Osteocyte (in vitro differentiated cells): ENCODE measurements at regions not wholly inside any gene's neighbourhood (a gene's known extent, or its start where the extent isn't known, plus 50 kb on each side); places are given as distances from the start of the nearest gene placed in this dataset.

ENCODE experiments used
- DNase-seq: peaks from one replicate; pipeline ENCODE4 v3.0.0; 2021; ENCODE audit warnings: mixed read lengths; ENCODE audit not compliant: unreplicated experiment; ENCODE audit errors: extremely low spot score
- H3K27ac Mint-ChIP-seq: one replicate; pipeline ENCODE4 v1.8.0; 2021; ENCODE audit warnings: mild to moderate bottlenecking, mixed read lengths; ENCODE audit not compliant: unreplicated experiment
- H3K27me3 Mint-ChIP-seq: one replicate; pipeline ENCODE4 v1.8.0; 2021; ENCODE audit warnings: mixed read lengths; ENCODE audit not compliant: unreplicated experiment
- H3K36me3 Mint-ChIP-seq: one replicate; pipeline ENCODE4 v1.8.0; 2021; ENCODE audit warnings: mixed read lengths; ENCODE audit not compliant: unreplicated experiment
- H3K4me1 Mint-ChIP-seq: one replicate; pipeline ENCODE4 v1.8.0; 2021; ENCODE audit warnings: mixed read lengths; ENCODE audit not compliant: unreplicated experiment
- H3K4me3 Mint-ChIP-seq: one replicate; pipeline ENCODE4 v1.8.0; 2021; ENCODE audit warnings: mild to moderate bottlenecking, moderate library complexity, mixed read lengths; ENCODE audit not compliant: unreplicated experiment
- H3K9me3 Mint-ChIP-seq: one replicate; pipeline ENCODE4 v1.8.0; 2021; ENCODE audit warnings: mixed read lengths; ENCODE audit not compliant: unreplicated experiment
- CTCF ChIP-seq: fragments of 200-600 bp; sonication (generic); IDR thresholded peaks from 2 replicates; pipeline ENCODE4 v1.5.0; 2021; ENCODE audit warnings: antibody characterized with exemption, mild to moderate bottlenecking, moderate library complexity

DNA sequence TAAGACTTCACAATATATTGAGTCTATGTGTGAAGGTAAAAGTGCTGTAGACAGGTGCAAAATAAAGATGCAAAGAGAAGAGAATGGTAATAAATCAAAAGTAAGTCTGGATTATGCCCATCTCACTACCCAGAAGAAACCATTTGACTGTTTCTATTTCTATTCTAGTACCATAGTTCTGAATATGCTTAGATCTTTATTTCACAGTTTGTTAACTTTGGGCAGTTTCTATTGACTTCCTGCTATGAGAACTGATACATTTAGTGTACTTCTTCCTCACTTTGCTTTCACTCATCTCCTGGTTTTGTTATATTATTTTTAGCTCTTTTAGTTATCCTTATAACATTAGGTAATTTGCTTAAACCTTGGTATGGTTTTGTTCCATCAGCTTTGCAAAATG is 94.9 kb downstream of the HS1BP3 start:
- no peaks in the 10 kb centered on the region for H3K36me3 Mint-ChIP-seq
- no peak for DNase-seq
- no peak overlapping the region for H3K4me3 Mint-ChIP-seq
- H3K9me3 Mint-ChIP-seq: no peaks in the 10 kb centered on the region
- no peak for TF ChIP-seq CTCF
- no peak overlapping the region for H3K27ac Mint-ChIP-seq
- no peaks in the 10 kb centered on the region for H3K27me3 Mint-ChIP-seq
- H3K4me1 Mint-ChIP-seq: peaks cover 8% of the 10 kb centered on the region

GRCh38 chr2:20556756-20557155 is 94.1 kb downstream of the HS1BP3 start:
- DNase-seq: no peak
- no peaks in the 10 kb centered on the region for H3K27me3 Mint-ChIP-seq
- H3K4me1 Mint-ChIP-seq: peaks cover 9% of the 10 kb centered on the region
- H3K27ac Mint-ChIP-seq: no peak overlapping the region
- H3K9me3 Mint-ChIP-seq: no peaks in the 10 kb centered on the region
- no peak for TF ChIP-seq CTCF
- H3K36me3 Mint-ChIP-seq: no peaks in the 10 kb centered on the region
- H3K4me3 Mint-ChIP-seq: no peak overlapping the region

GRCh38 chr2:20557226-20557625 is 93.7 kb downstream of the HS1BP3 start:
- H3K9me3 Mint-ChIP-seq: no peaks in the 10 kb centered on the region
- H3K4me3 Mint-ChIP-seq: no peak overlapping the region
- no peak for DNase-seq
- no peak for TF ChIP-seq CTCF
- H3K4me1 Mint-ChIP-seq: peaks cover 11% of the 10 kb centered on the region
- H3K27me3 Mint-ChIP-seq: no peaks in the 10 kb centered on the region
- H3K36me3 Mint-ChIP-seq: no peaks in the 10 kb centered on the region
- H3K27ac Mint-ChIP-seq: no peak overlapping the region

DNA sequence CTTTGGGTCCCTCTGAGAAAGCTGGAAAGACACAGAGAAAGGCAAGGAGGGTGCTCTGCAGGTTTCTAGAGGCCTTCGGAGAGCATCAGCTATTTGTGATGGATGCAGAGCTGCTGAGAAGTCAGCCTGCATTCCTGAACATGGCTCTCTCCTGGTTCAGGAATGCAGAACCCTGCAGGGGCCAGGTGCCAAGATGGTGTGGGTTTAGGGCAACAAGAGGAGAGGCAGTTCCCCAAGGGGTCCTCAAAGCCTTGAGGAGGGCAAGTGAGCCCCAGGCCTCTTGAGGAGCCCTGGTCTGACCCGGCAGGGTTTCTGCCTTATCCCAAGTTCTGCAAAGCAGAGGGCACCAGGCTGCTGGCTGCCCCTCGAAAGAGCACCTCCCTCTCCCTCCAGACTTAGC is 93.3 kb downstream of the HS1BP3 start:
- H3K27ac Mint-ChIP-seq: no peak overlapping the region
- DNase-seq: no peak
- no peaks in the 10 kb centered on the region for H3K27me3 Mint-ChIP-seq
- H3K36me3 Mint-ChIP-seq: no peaks in the 10 kb centered on the region
- H3K9me3 Mint-ChIP-seq: no peaks in the 10 kb centered on the region
- peaks cover 11% of the 10 kb centered on the region for H3K4me1 Mint-ChIP-seq
- TF ChIP-seq CTCF: no peak
- H3K4me3 Mint-ChIP-seq: no peak overlapping the region

DNA sequence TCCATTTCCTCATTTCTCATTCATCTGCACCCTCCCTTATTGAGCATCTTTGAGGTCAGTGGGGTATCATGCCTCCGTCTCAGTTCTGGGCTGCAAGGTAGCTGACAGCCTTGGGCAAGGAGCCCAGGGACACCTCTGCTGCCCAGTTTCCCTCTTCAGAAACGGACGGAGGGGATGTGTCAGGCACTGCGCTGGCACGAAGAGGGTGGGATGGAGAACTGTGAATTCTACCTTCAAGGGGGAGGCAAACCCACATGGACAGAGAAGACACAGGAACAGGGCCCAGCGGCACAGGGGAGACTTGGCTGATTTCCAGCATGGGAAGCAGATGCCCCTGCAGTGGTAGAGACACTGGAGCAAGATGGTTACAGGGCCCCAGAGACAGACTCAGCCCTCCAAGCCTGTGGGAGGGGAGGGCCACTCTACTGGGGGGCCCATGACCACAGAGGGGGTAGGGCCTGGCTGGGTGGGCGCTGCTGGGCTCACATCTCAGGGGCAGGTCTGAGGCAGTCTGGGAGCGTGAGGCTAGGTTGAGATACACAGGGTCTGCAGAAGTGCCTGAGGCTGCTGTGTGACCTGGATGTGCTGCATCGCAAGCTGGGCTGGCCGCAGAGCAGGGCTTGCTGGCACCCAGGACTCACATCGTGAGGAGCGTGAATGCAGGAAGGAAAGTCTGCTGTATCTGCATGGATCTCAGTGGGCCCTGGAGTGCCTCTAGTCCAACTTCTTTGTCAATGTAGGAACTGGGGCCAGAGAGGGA is 92.3 kb downstream of the HS1BP3 start:
- no peak overlapping the region for H3K4me3 Mint-ChIP-seq
- no peaks in the 10 kb centered on the region for H3K27me3 Mint-ChIP-seq
- H3K9me3 Mint-ChIP-seq: no peaks in the 10 kb centered on the region
- H3K27ac Mint-ChIP-seq: no peak overlapping the region
- no peak for TF ChIP-seq CTCF
- no peak for DNase-seq
- H3K36me3 Mint-ChIP-seq: no peaks in the 10 kb centered on the region
- peaks cover 11% of the 10 kb centered on the region for H3K4me1 Mint-ChIP-seq
